OCI-LY1 (cell line): ENCODE measurements at regions not wholly inside any gene's neighbourhood (a gene's known extent, or its start where the extent isn't known, plus 50 kb on each side); places are given as distances from the start of the nearest gene placed in this dataset.
"Not testable (repeated sequence)": the region's sequence is repeated elsewhere in the genome, so short reads cannot be mapped to it uniquely, and the experiment has no call there.

Source experiments
- H2AFZ ChIP-seq: fragments of 200-600 bp; sonication (generic), shearing (Covaris generic); 2 replicates; pipeline ENCODE4 v1.6.0; 2014; ENCODE audit warnings: antibody characterized with exemption, mild to moderate bottlenecking, low read length
- H3F3A ChIP-seq: fragments of 200-600 bp; sonication (generic), shearing (Covaris generic); 2 replicates; pipeline ENCODE4 v1.6.0; 2014; ENCODE audit warnings: mild to moderate bottlenecking, antibody characterized with exemption, low read length, moderate library complexity; ENCODE audit not compliant: insufficient read depth
- H3K27ac ChIP-seq: fragments of 200-600 bp; sonication (generic); 2 replicates; pipeline ENCODE4 v1.5.1; 2014; ENCODE audit warnings: low read length, mixed run types, mild to moderate bottlenecking, low read depth; ENCODE audit not compliant: poor library complexity, severe bottlenecking
- H3K27me3 ChIP-seq: fragments of 200-600 bp; sonication (generic); 2 replicates; pipeline ENCODE4 v1.6.0; 2014; ENCODE audit warnings: antibody characterized with exemption, mild to moderate bottlenecking, low read length, moderate library complexity; ENCODE audit not compliant: insufficient read depth
- H3K36me3 ChIP-seq: fragments of 200-600 bp; sonication (generic); 2 replicates; pipeline ENCODE4 v1.6.1; 2014; ENCODE audit warnings: mild to moderate bottlenecking, antibody characterized with exemption, low read length, moderate library complexity, mixed read lengths; ENCODE audit not compliant: insufficient read depth
- H3K4me1 ChIP-seq: fragments of 200-600 bp; sonication (generic); 2 replicates; pipeline ENCODE4 v1.5.1; 2014; ENCODE audit warnings: mild to moderate bottlenecking, low read length, moderate library complexity; ENCODE audit not compliant: insufficient read depth, severe bottlenecking
- H3K4me2 ChIP-seq: fragments of 200-600 bp; sonication (generic), shearing (Covaris generic); 2 replicates; pipeline ENCODE4 v1.6.1; 2014; ENCODE audit warnings: low read length
- H3K4me3 ChIP-seq: fragments of 200-600 bp; sonication (generic); 2 replicates; pipeline ENCODE4 v1.5.1; 2014; ENCODE audit warnings: low read length, low read depth, mild to moderate bottlenecking, mixed read lengths; ENCODE audit not compliant: poor library complexity, severe bottlenecking
- H3K79me2 ChIP-seq: fragments of 200-600 bp; shearing (Covaris generic); 2 replicates; pipeline ENCODE4 v1.6.1; 2016; ENCODE audit warnings: mixed run types, low read length, mixed read lengths; ENCODE audit not compliant: insufficient read depth
- H3K9ac ChIP-seq: fragments of 200-600 bp; sonication (generic), shearing (Covaris generic); 2 replicates; pipeline ENCODE4 v1.6.1; 2014; ENCODE audit warnings: mild to moderate bottlenecking, low read length, mixed read lengths
- H3K9me2 ChIP-seq: fragments of 200-600 bp; sonication (generic), shearing (Covaris generic); 2 replicates; pipeline ENCODE4 v1.6.1; 2014; ENCODE audit warnings: low read depth, mild to moderate bottlenecking, low read length, mixed read lengths
- H3K9me3 ChIP-seq: fragments of 200-600 bp; shearing (Covaris generic); 2 replicates; pipeline ENCODE4 v1.6.1; 2014; ENCODE audit warnings: low read length, mixed read lengths
- H4K20me1 ChIP-seq: fragments of 200-600 bp; sonication (generic), shearing (Covaris generic); 2 replicates; pipeline ENCODE4 v1.6.0; 2016; ENCODE audit warnings: mild to moderate bottlenecking, low read length; ENCODE audit not compliant: insufficient read depth
- CTCF ChIP-seq: fragments of 200-600 bp; sonication (generic), shearing (Covaris generic); IDR thresholded peaks from 2 replicates; pipeline ENCODE4 v1.5.1; 2017; ENCODE audit warnings: mild to moderate bottlenecking, antibody characterized with exemption, low read length, moderate library complexity, mixed read lengths
- EZH2 ChIP-seq: fragments of 200-600 bp; sonication (generic), shearing (Covaris generic); IDR thresholded peaks from 2 replicates; pipeline ENCODE4 v1.8.0; 2017; ENCODE audit warnings: borderline replicate concordance, mixed run types, mild to moderate bottlenecking, antibody characterized with exemption, low read length, moderate library complexity, mixed read lengths

GRCh38 chr3:99295836-99296235 lies 342.6 kb upstream of the COL8A1 start:
- TF ChIP-seq CTCF (no peak), EZH2 (no peak)

GRCh38 chr3:99294092-99294491 lies 344.3 kb upstream of the COL8A1 start:
- Histone ChIP-seq H2AFZ (peak overlapping the region; percentile 89), H3K27ac (peak overlapping the region; percentile 74), H3K4me3 (peak overlapping the region; percentile 37), H3K4me2 (peak overlapping the region; percentile 46), H3K4me1 (peaks cover 10% of the 10 kb centered on the region)
- not testable (repeated sequence) for H3K27me3 ChIP-seq, H3K9ac ChIP-seq, H3K9me2 ChIP-seq, H3F3A ChIP-seq, H3K79me2 ChIP-seq, H4K20me1 ChIP-seq, H3K9me3 ChIP-seq, H3K36me3 ChIP-seq

More at GRCh38 chr3:99295836-99296235, 342.6 kb upstream of the COL8A1 start:
- no peaks in the 10 kb centered on the region; the same call in 1 of the 2 replicates for H3K9me3 ChIP-seq
- H3K9ac ChIP-seq, result no peak overlapping the region
- H2AFZ ChIP-seq, result no peak overlapping the region
- no peaks in the 10 kb centered on the region for H3K9me2 ChIP-seq
- no peaks in the 10 kb centered on the region for H3K79me2 ChIP-seq
- H3K4me3 ChIP-seq, result no peak overlapping the region
- no peak overlapping the region for H3K27ac ChIP-seq
- no peaks in the 10 kb centered on the region for H3K36me3 ChIP-seq
- no peaks in the 10 kb centered on the region for H3K27me3 ChIP-seq
- H4K20me1 ChIP-seq, result no peaks in the 10 kb centered on the region
- H3K4me2 ChIP-seq, result no peak overlapping the region
- no peaks in the 10 kb centered on the region for H3F3A ChIP-seq
- peaks cover 10% of the 10 kb centered on the region for H3K4me1 ChIP-seq

GRCh38 chr3:99287876-99288275 lies 350.5 kb upstream of the COL8A1 start:
- Histone ChIP-seq H3K79me2 (no peaks in the 10 kb centered on the region), H3K9me2 (no peaks in the 10 kb centered on the region), H3K4me2 (no peak overlapping the region), H3K27ac (no peak overlapping the region), H4K20me1 (no peaks in the 10 kb centered on the region), H3K27me3 (no peaks in the 10 kb centered on the region), H3K36me3 (no peaks in the 10 kb centered on the region), H3F3A (no peaks in the 10 kb centered on the region), H3K4me3 (no peak overlapping the region), H3K9me3 (no peaks in the 10 kb centered on the region), H3K4me1 (no peaks in the 10 kb centered on the region), H3K9ac (no peak overlapping the region), H2AFZ (no peak overlapping the region)
- TF ChIP-seq EZH2, result no peak
- TF ChIP-seq CTCF, result no peak

GRCh38 chr3:99286266-99286845 lies 352.0 kb upstream of the COL8A1 start:
- Histone ChIP-seq H3K27ac (no peak overlapping the region), H4K20me1 (no peaks in the 10 kb centered on the region), H3K36me3 (no peaks in the 10 kb centered on the region), H3K9ac (no peak overlapping the region), H3K4me1 (no peaks in the 10 kb centered on the region), H3K79me2 (no peaks in the 10 kb centered on the region), H3K4me2 (no peak overlapping the region), H3K27me3 (no peaks in the 10 kb centered on the region), H2AFZ (no peak overlapping the region), H3K9me2 (no peaks in the 10 kb centered on the region), H3F3A (no peaks in the 10 kb centered on the region), H3K9me3 (no peaks in the 10 kb centered on the region), H3K4me3 (no peak overlapping the region)
- TF ChIP-seq CTCF (no peak), EZH2 (no peak)
